ENCODE measurements at regions not wholly inside any gene's neighbourhood (a gene's known extent, or its start where the extent isn't known, plus 50 kb on each side); places are given as distances from the start of the nearest gene placed in this dataset.

DNA sequence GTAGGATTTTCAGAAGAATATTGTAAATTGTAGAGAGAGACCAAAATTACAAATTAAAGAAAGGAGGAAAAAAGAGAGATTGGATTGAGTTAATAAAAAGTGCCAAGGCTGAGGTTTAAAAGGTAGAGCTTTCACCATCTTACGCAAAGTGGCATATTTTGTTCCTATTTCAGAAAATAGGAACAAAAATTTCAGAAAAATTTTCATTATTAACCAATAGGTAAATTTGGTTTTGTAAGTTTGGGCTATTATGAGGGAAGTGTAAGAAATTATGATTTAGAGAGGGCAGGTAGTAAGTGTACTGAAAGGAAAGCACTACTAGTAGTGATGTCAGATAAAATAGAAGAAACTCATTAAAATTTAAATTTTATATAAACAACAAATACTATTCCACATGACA is 479.7 kb downstream of the ACTRT1 start:
- H3K4me3 ChIP-seq, result no peak overlapping the region
- in situ Hi-C loops (cut with MboI; ENCODE audit: low pct_unique_long_range_greater_than_20kb in 2 of 9, low sequenced_read_pairs in 9 of 9, unreplicated experiment in 9 of 9), result no loop called here
- ATAC-seq (replicated peaks in 6 of 8), result no peak
- 0 to 100% (median 63%) methylated on average over 1 of the region's 1 CpG; no CpG with 5 or more reads in 3 of the 10 experiments for WGBS, 10 experiments
- no peak overlapping the region for H3K27ac ChIP-seq
- no peaks in the 10 kb centered on the region for H3K4me1 ChIP-seq (replicated peaks in 1 of 2)

DNA sequence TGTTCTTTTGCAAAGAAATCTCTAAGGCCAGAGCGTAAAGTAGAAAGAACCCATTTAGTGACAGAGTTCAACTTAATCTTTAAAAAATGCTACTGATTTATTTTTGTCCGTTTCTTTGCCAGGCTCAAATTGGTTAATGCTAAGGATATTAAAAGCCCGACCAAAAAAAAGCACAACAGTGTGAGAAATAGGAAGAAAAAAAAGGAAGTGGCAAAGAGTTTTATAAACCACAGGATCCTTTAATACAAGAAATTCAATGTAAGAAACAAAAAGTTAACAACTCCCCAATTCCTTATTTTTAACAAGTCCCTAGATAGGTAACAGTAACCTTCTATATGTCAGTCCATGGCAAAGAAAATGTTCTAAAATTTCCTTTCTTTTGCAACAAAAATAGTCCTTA is 480.4 kb downstream of the ACTRT1 start:
- Histone ChIP-seq H3K4me3 (no peak overlapping the region), H3K4me1 (replicated peaks in 1 of 2) (no peaks in the 10 kb centered on the region), H3K27ac (no peak overlapping the region)
- WGBS, 10 experiments, result 0 to 100% (median 44%) methylated on average over 1 to 3 of the region's 3 CpGs; no CpG with 5 or more reads in 1 of the 10 experiments
- in situ Hi-C loops (cut with MboI; ENCODE audit: low pct_unique_long_range_greater_than_20kb in 2 of 9, low sequenced_read_pairs in 9 of 9, unreplicated experiment in 9 of 9), result no loop called here
- ATAC-seq (replicated peaks in 6 of 8), result no peak

DNA sequence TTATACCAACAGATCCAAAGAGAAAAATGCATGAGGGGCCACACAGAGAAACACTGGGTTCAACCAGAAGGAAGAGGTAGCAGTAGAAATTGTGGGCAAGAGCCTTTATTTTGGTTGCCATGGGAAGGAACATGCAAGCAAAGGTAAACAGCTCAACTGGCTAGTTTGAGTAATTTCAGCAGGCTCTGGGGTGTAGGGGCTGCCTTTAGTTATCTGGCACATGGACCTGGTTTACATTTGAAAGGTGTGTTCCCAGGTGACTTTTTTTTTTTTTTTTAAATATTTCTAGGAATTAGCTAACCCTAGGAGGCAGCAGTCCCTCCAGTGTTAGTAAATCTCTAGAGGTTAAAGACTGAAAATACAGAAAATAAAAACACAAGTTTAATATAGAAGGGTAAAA is 481.9 kb downstream of the ACTRT1 start:
- ATAC-seq (replicated peaks in 6 of 8), result no peak

DNA sequence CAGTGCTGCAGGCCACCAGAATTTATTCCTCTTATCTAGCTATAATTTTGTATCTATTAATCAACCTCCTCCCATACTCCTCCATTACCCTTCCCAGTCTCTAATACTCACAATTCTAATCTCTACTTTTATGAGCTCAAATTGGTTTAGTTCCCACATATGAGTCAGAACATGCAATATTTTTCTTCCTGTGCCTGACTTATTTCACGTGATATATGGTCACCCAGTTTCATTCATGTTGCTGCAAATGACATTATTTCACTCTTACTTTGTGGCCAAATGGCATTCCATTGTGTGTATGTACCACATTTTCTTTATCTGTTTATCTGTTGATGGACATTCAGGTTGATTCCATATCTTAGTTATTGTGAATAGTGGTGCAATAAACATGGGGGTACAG is 483.5 kb downstream of the ACTRT1 start:
- no peak for ATAC-seq (replicated peaks in 6 of 8)
- WGBS, 10 experiments, result 0 to 50% methylated on average over 1 of the region's 1 CpG; no CpG with 5 or more reads in 8 of the 10 experiments
- no peak overlapping the region for H3K27ac ChIP-seq
- H3K4me3 ChIP-seq, result no peak overlapping the region
- no peaks in the 10 kb centered on the region for H3K4me1 ChIP-seq (replicated peaks in 1 of 2)
- in situ Hi-C loops (cut with MboI; ENCODE audit: low pct_unique_long_range_greater_than_20kb in 2 of 9, low sequenced_read_pairs in 9 of 9, unreplicated experiment in 9 of 9), result no loop called here

More for the DNA sequence above, 481.9 kb downstream of the ACTRT1 start:
- in situ Hi-C loops (cut with MboI; ENCODE audit: low pct_unique_long_range_greater_than_20kb in 2 of 9, low sequenced_read_pairs in 9 of 9, unreplicated experiment in 9 of 9), result no loop called here
- Histone ChIP-seq H3K4me3 (no peak overlapping the region), H3K4me1 (replicated peaks in 1 of 2) (no peaks in the 10 kb centered on the region), H3K27ac (no peak overlapping the region)

DNA sequence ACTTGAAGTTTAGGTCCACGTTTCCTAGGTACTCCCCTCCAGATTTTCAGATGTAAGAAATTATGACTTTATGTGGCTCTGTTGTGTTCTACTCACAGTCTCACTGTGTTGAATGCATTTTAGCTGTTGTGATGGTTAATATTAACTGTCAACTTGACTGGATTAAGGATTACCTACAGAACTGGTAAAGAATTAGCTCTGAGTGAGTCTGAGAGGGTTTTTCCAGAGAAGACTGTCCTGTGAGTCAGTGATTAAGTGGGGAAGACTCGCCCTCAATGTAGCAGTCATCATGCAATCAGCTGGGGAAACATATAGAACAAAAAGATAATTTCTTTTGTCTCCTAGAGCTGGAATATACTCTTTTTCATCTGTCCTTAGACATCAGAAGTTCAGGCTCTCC is 493.4 kb downstream of the ACTRT1 start:
- no peak overlapping the region for H3K27ac ChIP-seq
- ATAC-seq (replicated peaks in 6 of 8), result no peak
- no peaks in the 10 kb centered on the region for H3K4me1 ChIP-seq (replicated peaks in 1 of 2)
- 0 to 100% (median 10%) methylated on average over 1 to 2 of the region's 2 CpGs; no CpG with 5 or more reads in 5 of the 10 experiments for WGBS, 10 experiments
- no peak overlapping the region for H3K4me3 ChIP-seq
- in situ Hi-C loops (cut with MboI; ENCODE audit: low pct_unique_long_range_greater_than_20kb in 2 of 9, low sequenced_read_pairs in 9 of 9, unreplicated experiment in 9 of 9), result no loop called here

DNA sequence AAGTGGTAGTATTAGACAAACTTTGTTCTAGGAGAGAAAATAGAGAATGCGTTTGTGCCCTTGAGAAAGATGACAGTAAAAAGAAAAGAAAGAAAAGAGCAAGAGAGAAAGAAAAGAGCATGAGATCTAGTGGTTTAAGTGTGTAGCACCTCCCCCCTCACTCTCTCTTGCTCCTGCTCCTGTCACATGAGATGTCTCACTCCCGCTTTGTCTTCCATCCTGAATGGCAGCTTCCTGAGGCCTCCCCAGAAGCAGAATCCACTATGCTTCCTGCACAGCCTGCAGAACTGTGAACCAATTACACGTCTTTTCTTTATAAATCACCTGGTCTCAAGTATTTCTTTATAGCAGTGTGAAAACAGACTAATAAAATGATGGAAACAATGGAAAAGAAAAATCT is 499.6 kb downstream of the ACTRT1 start:
- H3K27ac ChIP-seq, result no peak overlapping the region
- H3K4me1 ChIP-seq (replicated peaks in 1 of 2), result no peaks in the 10 kb centered on the region
- H3K4me3 ChIP-seq, result no peak overlapping the region
- no peak for ATAC-seq (replicated peaks in 6 of 8)
- WGBS, 10 experiments, result 0 to 100% (median 33%) methylated on average over 1 to 3 of the region's 3 CpGs; no CpG with 5 or more reads in 3 of the 10 experiments
- in situ Hi-C loops (cut with MboI; ENCODE audit: low pct_unique_long_range_greater_than_20kb in 2 of 9, low sequenced_read_pairs in 9 of 9, unreplicated experiment in 9 of 9), result no loop called here

DNA sequence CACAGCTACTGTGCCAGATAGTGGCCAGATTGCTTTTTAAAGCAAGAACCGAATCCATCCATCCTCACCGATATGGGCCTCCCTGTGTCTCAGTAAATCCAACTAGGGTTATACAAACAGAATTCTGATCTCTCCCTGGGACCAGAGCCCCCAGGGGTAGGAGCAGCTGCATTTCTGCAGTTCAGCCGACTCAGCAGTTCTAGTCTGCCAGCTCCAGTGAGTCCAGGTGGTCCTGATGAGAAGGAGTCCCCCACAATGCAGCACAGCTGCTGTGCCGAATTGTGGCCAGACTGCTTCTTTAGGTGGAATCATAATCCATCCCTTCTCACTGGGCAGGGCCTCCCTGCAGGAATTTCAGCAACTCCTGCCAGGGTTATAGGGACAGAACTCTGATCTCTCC is 532.9 kb downstream of the ACTRT1 start:
- H3K27ac ChIP-seq, result no peak overlapping the region
- in situ Hi-C loops (cut with MboI; ENCODE audit: low pct_unique_long_range_greater_than_20kb in 2 of 9, low sequenced_read_pairs in 9 of 9, unreplicated experiment in 9 of 9), result no loop called here
- ATAC-seq (replicated peaks in 6 of 8), result no peak
- WGBS, 10 experiments, result 38 to 80% methylated on average over 1 to 2 of the region's 4 CpGs; no CpG with 5 or more reads in 8 of the 10 experiments
- H3K4me1 ChIP-seq (replicated peaks in 1 of 2), result no peaks in the 10 kb centered on the region
- no peak overlapping the region for H3K4me3 ChIP-seq

DNA sequence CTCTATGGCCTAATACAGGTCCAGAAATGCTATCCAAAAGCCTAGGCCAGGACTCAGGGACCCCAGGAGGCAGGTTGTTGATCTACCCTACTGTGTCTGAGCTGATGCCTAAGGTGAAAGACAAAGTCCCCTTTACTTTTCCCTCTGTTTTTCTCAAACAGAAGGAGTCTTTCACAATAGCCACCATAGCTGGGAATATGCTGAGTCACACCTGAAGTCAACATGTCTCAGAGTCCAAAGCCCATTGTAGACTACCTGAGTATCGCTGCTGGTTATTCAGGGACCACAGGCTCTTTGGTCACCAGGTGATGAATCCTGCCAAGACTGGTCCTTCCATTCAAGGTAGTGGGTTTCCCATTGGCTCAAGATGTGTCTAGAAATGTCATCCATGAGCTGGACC is 562.2 kb downstream of the ACTRT1 start:
- WGBS, 10 experiments, result 0 to 17% methylated on average over 1 of the region's 1 CpG; no CpG with 5 or more reads in 8 of the 10 experiments
- H3K4me3 ChIP-seq, result no peak overlapping the region
- no peak for ATAC-seq (replicated peaks in 6 of 8)
- no peak overlapping the region for H3K27ac ChIP-seq
- H3K4me1 ChIP-seq (replicated peaks in 1 of 2), result no peaks in the 10 kb centered on the region
- in situ Hi-C loops (cut with MboI; ENCODE audit: low pct_unique_long_range_greater_than_20kb in 2 of 9, low sequenced_read_pairs in 9 of 9, unreplicated experiment in 9 of 9), result no loop called here

DNA sequence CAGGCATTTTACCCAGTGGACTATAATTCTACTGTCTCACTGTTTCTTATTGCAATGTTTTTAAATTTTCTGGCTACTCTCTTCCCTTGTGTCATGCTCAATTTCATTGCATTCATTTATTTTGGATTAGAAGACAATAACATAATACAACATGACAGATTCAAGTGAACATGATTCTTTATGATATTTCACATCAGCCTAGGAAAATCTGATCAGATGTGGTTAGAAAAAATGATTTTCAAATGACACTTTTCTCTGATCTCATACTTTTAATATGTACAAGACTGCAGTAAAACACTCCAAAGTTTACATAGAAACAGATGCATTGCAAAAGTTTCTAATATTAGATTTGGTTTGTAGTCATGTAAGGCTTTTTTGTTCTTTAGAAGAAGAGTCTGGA is 586.0 kb downstream of the ACTRT1 start:
- in situ Hi-C loops (cut with MboI; ENCODE audit: low pct_unique_long_range_greater_than_20kb in 2 of 9, low sequenced_read_pairs in 9 of 9, unreplicated experiment in 9 of 9), result no loop called here
- ATAC-seq (replicated peaks in 6 of 8), result no peak

DNA sequence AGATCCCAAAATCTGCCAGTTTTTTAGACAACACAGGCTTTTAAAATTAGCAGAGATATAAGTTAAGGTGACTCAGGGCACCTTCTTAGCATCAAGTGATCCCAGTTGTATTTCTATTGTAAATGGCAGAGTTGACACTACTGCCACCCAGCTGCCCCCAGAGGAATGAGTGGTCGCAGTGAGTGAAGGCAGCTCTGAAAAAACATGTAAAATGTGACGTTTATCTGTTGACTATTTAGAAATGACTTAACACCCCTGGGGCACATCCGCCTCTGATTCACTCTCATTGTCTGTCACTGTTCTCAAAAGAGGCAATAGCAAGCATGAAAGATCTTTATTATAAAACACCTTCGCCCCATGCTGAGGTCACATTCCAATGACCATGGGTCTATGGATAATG is 592.4 kb downstream of the ACTRT1 start:
- Histone ChIP-seq H3K4me1 (replicated peaks in 1 of 2) (no peaks in the 10 kb centered on the region), H3K4me3 (no peak overlapping the region), H3K27ac (no peak overlapping the region)
- peak in 2 of 8 experiments; percentile 36 to 53 for ATAC-seq (replicated peaks in 6 of 8)
- in situ Hi-C loops (cut with MboI; ENCODE audit: low pct_unique_long_range_greater_than_20kb in 2 of 9, low sequenced_read_pairs in 9 of 9, unreplicated experiment in 9 of 9), result no loop called here
- WGBS, 10 experiments, result 0 to 100% (median 18%) methylated on average over 1 to 4 of the region's 4 CpGs; no CpG with 5 or more reads in 4 of the 10 experiments

More for the DNA sequence above, 586.0 kb downstream of the ACTRT1 start:
- Histone ChIP-seq H3K4me1 (replicated peaks in 1 of 2) (no peaks in the 10 kb centered on the region), H3K27ac (no peak overlapping the region), H3K4me3 (no peak overlapping the region)

DNA sequence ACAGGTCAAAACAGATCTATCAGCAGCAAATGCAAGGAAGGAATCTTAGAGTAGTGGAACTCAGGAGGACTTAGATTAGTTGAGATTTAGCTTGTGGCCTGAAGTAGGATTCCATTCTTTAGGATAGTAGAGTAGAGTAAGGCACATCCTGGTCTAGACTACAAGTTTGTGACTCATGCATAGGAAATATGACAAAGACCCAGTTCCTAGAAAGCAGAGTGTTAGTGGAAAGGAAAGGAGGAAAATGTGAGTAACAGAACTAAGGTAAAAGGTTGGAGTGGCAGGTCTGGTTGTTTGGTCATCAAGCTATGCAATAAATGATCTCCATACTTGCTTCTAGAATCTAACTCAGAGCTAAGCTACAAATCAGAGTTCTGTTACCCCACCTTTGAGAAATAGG is 595.0 kb downstream of the ACTRT1 start:
- in situ Hi-C loops (cut with MboI; ENCODE audit: low pct_unique_long_range_greater_than_20kb in 2 of 9, low sequenced_read_pairs in 9 of 9, unreplicated experiment in 9 of 9), result no loop called here

DNA sequence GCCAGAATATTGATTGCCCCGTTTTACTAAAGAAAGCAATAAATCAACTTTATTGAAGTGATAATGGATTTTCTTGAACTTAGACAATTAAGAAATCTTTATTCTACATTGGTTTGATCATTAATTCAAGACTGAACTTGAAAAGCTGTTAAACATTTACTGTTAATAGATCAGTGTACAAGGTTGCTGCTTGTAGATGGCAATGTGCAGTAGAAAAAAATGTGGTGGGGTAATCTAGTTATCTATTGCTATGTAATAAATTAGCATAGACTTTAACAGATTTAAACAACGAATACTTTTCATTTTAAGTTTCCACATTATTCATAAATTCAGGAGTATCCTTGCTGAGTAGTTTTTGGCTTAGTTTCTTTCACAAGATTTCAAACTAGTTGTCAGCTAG is 612.5 kb downstream of the ACTRT1 start:
- 0 to 100% (median 30%) methylated on average over 1 to 2 of the region's 2 CpGs; no CpG with 5 or more reads in 1 of the 10 experiments for WGBS, 10 experiments
- H3K4me1 ChIP-seq (replicated peaks in 1 of 2), result no peaks in the 10 kb centered on the region
- H3K27ac ChIP-seq, result no peak overlapping the region
- ATAC-seq (replicated peaks in 6 of 8), result no peak
- no peak overlapping the region for H3K4me3 ChIP-seq
- in situ Hi-C loops (cut with MboI; ENCODE audit: low pct_unique_long_range_greater_than_20kb in 2 of 9, low sequenced_read_pairs in 9 of 9, unreplicated experiment in 9 of 9), result no loop called here

More for the DNA sequence above, 595.0 kb downstream of the ACTRT1 start:
- Histone ChIP-seq H3K27ac (no peak overlapping the region), H3K4me3 (no peak overlapping the region), H3K4me1 (replicated peaks in 1 of 2) (no peaks in the 10 kb centered on the region)
- ATAC-seq (replicated peaks in 6 of 8), result no peak

DNA sequence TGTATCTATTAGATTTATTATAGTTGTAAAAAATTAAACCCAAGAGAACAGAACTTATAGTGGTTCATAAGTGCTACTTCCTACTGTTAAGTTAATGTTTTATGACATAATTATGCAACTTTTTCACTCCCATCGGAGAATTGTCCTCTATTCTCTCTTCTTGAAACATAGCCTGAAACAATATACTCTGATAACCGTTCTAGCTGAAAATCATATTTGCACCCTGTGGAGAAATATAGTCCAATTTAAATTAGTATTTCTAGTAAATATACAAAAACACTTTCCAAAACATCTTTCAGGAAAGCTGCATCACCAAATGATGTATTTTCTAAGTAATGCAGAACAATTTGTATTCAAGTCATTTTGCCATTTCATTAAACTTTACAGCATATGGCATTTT is 586.4 kb downstream of the PRR32 start:
- 0 to 100% (median 65%) methylated on average over 1 to 2 of the region's 2 CpGs; no CpG with 5 or more reads in 5 of the 10 experiments for WGBS, 10 experiments
- in situ Hi-C loops (cut with MboI; ENCODE audit: low pct_unique_long_range_greater_than_20kb in 2 of 9, low sequenced_read_pairs in 9 of 9, unreplicated experiment in 9 of 9), result no loop called here
- no peaks in the 10 kb centered on the region for H3K4me1 ChIP-seq (replicated peaks in 1 of 2)
- ATAC-seq (replicated peaks in 6 of 8), result no peak
- no peak overlapping the region for H3K27ac ChIP-seq
- H3K4me3 ChIP-seq, result no peak overlapping the region

DNA sequence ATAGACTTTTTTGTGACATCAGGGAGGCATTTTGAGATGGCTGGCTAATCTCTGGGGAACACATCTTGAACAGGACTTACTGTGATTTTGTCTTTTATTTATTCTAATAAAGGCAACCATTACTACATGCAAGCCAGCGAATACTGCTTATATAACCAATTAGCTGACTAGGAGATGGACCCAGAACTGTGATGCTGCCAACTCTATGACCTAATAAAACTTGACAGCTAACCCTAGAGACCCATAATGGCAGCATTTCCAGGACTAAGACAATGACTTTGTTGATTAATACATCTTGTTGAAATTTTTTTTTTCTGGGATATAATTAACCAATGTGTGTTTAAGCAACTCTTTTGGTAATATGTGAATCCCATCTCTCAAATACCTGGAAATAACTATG is 584.6 kb downstream of the PRR32 start:
- H3K4me3 ChIP-seq, result no peak overlapping the region
- no peaks in the 10 kb centered on the region for H3K4me1 ChIP-seq (replicated peaks in 1 of 2)
- no peak overlapping the region for H3K27ac ChIP-seq
- ATAC-seq (replicated peaks in 6 of 8), result no peak
- in situ Hi-C loops (cut with MboI; ENCODE audit: low pct_unique_long_range_greater_than_20kb in 2 of 9, low sequenced_read_pairs in 9 of 9, unreplicated experiment in 9 of 9), result no loop called here
- 0 to 80% (median 71%) methylated on average over 1 of the region's 1 CpG; no CpG with 5 or more reads in 7 of the 10 experiments for WGBS, 10 experiments
